Kidney epithelial cell (primary cell): ENCODE measurements at regions not wholly inside any gene's neighbourhood (a gene's known extent, or its start where the extent isn't known, plus 50 kb on each side); places are given as distances from the start of the nearest gene placed in this dataset.
"Not testable (repeated sequence)": the region's sequence is repeated elsewhere in the genome, so short reads cannot be mapped to it uniquely, and the experiment has no call there.

ENCODE experiments used
- DNase-seq: peaks from one replicate; pipeline ENCODE4 v3.0.0-alpha.2; 2010; ENCODE audit warnings: low read depth
- H3K27me3 ChIP-seq: 2 replicates; pipeline ENCODE4 v1.6.0; 2011; ENCODE audit warnings: low read length; ENCODE audit not compliant: control insufficient read depth, insufficient read depth
- H3K36me3 ChIP-seq: 2 replicates; pipeline ENCODE4 v1.5.1; 2011; ENCODE audit warnings: low read length; ENCODE audit not compliant: control insufficient read depth, insufficient read depth
- H3K4me3 ChIP-seq: 2 replicates; pipeline ENCODE4 v1.5.1; 2011; ENCODE audit warnings: low read depth, mild to moderate bottlenecking, control low read depth, low read length
- CTCF ChIP-seq: IDR thresholded peaks from 2 replicates; pipeline ENCODE4 v1.5.1; 2011; ENCODE audit warnings: mild to moderate bottlenecking, moderate library complexity, low read length, control low read depth, inconsistent platforms; ENCODE audit not compliant: insufficient read depth, poor library complexity, severe bottlenecking

- H3K36me3 ChIP-seq, result no peaks in the 10 kb centered on the region
- no peaks in the 10 kb centered on the region for H3K27me3 ChIP-seq
- TF ChIP-seq CTCF, result no peak
- DNase-seq, result no peak
- no peak overlapping the region for H3K4me3 ChIP-seq
Measured at GRCh38 chr15:67945951-67946700, 106.3 kb upstream of the RNU6-1 start.

GRCh38 chr15:67946701-67947100 lies 106.9 kb upstream of the RNU6-1 start:
- no peak for DNase-seq
- no peaks in the 10 kb centered on the region for H3K27me3 ChIP-seq
- H3K4me3 ChIP-seq, result no peak overlapping the region
- H3K36me3 ChIP-seq, result no peaks in the 10 kb centered on the region
- TF ChIP-seq CTCF, result no peak

GRCh38 chr15:67947254-67948039 lies 106.7 kb upstream of the PIAS1 start:
- H3K27me3 ChIP-seq, result no peaks in the 10 kb centered on the region
- H3K4me3 ChIP-seq, result no peak overlapping the region
- no peak for TF ChIP-seq CTCF
- no peak for DNase-seq
- no peaks in the 10 kb centered on the region for H3K36me3 ChIP-seq

GRCh38 chr15:67948215-67948614 lies 105.9 kb upstream of the PIAS1 start:
- no peak for TF ChIP-seq CTCF
- Histone ChIP-seq H3K27me3 (no peaks in the 10 kb centered on the region), H3K4me3 (no peak overlapping the region), H3K36me3 (no peaks in the 10 kb centered on the region)
- no peak for DNase-seq

- not testable (repeated sequence) for H3K36me3 ChIP-seq, H3K4me3 ChIP-seq, H3K27me3 ChIP-seq, DNase-seq
Measured at GRCh38 chr15:67951187-67951586, 102.9 kb upstream of the PIAS1 start.

GRCh38 chr15:67953299-67953698 lies 100.8 kb upstream of the PIAS1 start:
- no peaks in the 10 kb centered on the region for H3K27me3 ChIP-seq
- H3K4me3 ChIP-seq, result no peak overlapping the region
- TF ChIP-seq CTCF, result no peak
- no peaks in the 10 kb centered on the region for H3K36me3 ChIP-seq
- no peak for DNase-seq
